ENCODE measurements at regions not wholly inside any gene's neighbourhood (a gene's known extent, or its start where the extent isn't known, plus 50 kb on each side); places are given as distances from the start of the nearest gene placed in this dataset.

GRCh38 chr18:39558658-39559057 lies 1993.1 kb upstream of the CELF4 start:
- no peak for TF ChIP-seq POLR2A (IDR thresholded peaks at IDR 0.05)
- TF ChIP-seq CTCF (IDR thresholded peaks at IDR 0.05): no peak

Measured in Peyer's patch (tissue), 4 donors.